DOHH2 (cell line): ENCODE measurements at regions not wholly inside any gene's neighbourhood (a gene's known extent, or its start where the extent isn't known, plus 50 kb on each side); places are given as distances from the start of the nearest gene placed in this dataset.

Source experiments
- H3F3A ChIP-seq: fragments of 200-600 bp; sonication (generic), shearing (Covaris generic); 2 replicates; pipeline ENCODE4 v1.6.0; 2016; ENCODE audit warnings: antibody characterized with exemption, mild to moderate bottlenecking; ENCODE audit not compliant: control insufficient read depth, insufficient read depth
- H3K27ac ChIP-seq: fragments of 200-600 bp; sonication (generic); 2 replicates; pipeline ENCODE4 v1.5.1; 2014; ENCODE audit warnings: low read depth, mild to moderate bottlenecking, low read length, moderate library complexity
- H3K27me3 ChIP-seq: fragments of 200-600 bp; sonication (generic); 2 replicates; pipeline ENCODE4 v1.6.1; 2014; ENCODE audit warnings: mild to moderate bottlenecking, low read length, mixed read lengths; ENCODE audit not compliant: control insufficient read depth
- H3K36me3 ChIP-seq: fragments of 200-600 bp; sonication (generic); 2 replicates; pipeline ENCODE4 v1.6.1; 2014; ENCODE audit warnings: mild to moderate bottlenecking, low read length, moderate library complexity, mixed read lengths; ENCODE audit not compliant: control insufficient read depth
- H3K4me1 ChIP-seq: fragments of 200-600 bp; sonication (generic); 2 replicates; pipeline ENCODE4 v1.6.1; 2014; ENCODE audit warnings: mild to moderate bottlenecking, low read length, mixed read lengths; ENCODE audit not compliant: control insufficient read depth
- H3K4me2 ChIP-seq: fragments of 200-600 bp; sonication (generic); 2 replicates; pipeline ENCODE4 v1.6.0; 2014; ENCODE audit warnings: mild to moderate bottlenecking, low read length, moderate library complexity
- H3K4me3 ChIP-seq: fragments of 200-600 bp; sonication (generic); 2 replicates; pipeline ENCODE4 v1.5.1; 2014; ENCODE audit warnings: mild to moderate bottlenecking, low read length, mixed read lengths
- H3K79me2 ChIP-seq: fragments of 200-600 bp; sonication (generic); 2 replicates; pipeline ENCODE4 v1.6.1; 2014; ENCODE audit warnings: mild to moderate bottlenecking, low read length, mixed read lengths; ENCODE audit not compliant: control insufficient read depth
- H3K9me2 ChIP-seq: fragments of 200-600 bp; sonication (generic); replicated peaks from 2 replicates; pipeline ENCODE4 v1.6.1; 2014; ENCODE audit warnings: mild to moderate bottlenecking, low read length, mixed read lengths; ENCODE audit not compliant: control insufficient read depth
- H3K9me3 ChIP-seq: fragments of 200-600 bp; sonication (generic); 2 replicates; pipeline ENCODE4 v1.6.1; 2014; ENCODE audit warnings: antibody characterized with exemption, low read length, mixed read lengths; ENCODE audit not compliant: control insufficient read depth, insufficient read depth
- H4K20me1 ChIP-seq: fragments of 200-600 bp; sonication (generic); 2 replicates; pipeline ENCODE4 v1.6.0; 2014; ENCODE audit warnings: low read depth, mild to moderate bottlenecking, antibody characterized with exemption, low read length, moderate library complexity; ENCODE audit not compliant: control insufficient read depth, insufficient read depth
- CTCF ChIP-seq: fragments of 200-600 bp; sonication (generic); IDR thresholded peaks from one replicate; pipeline ENCODE4 v1.5.1; 2014; ENCODE audit warnings: antibody characterized with exemption, mild to moderate bottlenecking, low read depth, low read length; ENCODE audit not compliant: poor library complexity, severe bottlenecking
- EZH2phosphoT487 ChIP-seq: fragments of 200-600 bp; sonication (generic); IDR thresholded peaks from 2 replicates; pipeline ENCODE4 v1.6.1; 2017; ENCODE audit warnings: borderline replicate concordance, mild to moderate bottlenecking, antibody characterized with exemption, low read length, moderate library complexity, mixed read lengths

DNA sequence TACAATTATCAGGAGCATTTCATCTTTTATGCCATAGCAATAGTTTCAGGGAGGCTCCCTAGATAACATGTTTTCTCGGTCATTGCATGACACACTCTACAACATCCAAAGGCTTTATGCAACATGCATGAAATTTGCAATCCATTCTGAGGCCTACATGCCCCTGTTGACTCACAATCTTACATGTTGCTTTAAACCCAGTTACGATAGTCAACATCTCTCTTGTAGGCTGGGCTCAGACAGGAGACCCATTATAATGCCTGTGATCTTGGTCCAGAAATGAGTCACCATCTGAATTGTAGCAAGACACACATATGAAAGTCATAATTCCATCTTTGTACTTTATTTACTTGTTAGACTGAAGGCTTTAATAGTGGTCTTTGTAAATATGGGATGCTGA, 1050.3 kb upstream of the AMELY start:
- Histone ChIP-seq H3K4me3 (no peak overlapping the region), H3F3A (no peaks in the 10 kb centered on the region), H3K4me1 (no peaks in the 10 kb centered on the region), H3K27ac (no peak overlapping the region), H3K27me3 (no peaks in the 10 kb centered on the region), H4K20me1 (no peaks in the 10 kb centered on the region), H3K4me2 (no peak overlapping the region), H3K9me3 (no peaks in the 10 kb centered on the region), H3K36me3 (no peaks in the 10 kb centered on the region), H3K9me2 (no peaks in the 10 kb centered on the region), H3K79me2 (no peaks in the 10 kb centered on the region)
- TF ChIP-seq EZH2phosphoT487 (no peak), CTCF (no peak)

GRCh38 chrY:7957773-7958172, 1046.2 kb upstream of the AMELY start:
- H3K4me1 ChIP-seq, result no peaks in the 10 kb centered on the region
- no peaks in the 10 kb centered on the region for H3K27me3 ChIP-seq
- H4K20me1 ChIP-seq, result no peaks in the 10 kb centered on the region
- H3K9me2 ChIP-seq, result no peaks in the 10 kb centered on the region
- H3F3A ChIP-seq, result no peaks in the 10 kb centered on the region
- H3K4me3 ChIP-seq, result no peak overlapping the region
- H3K9me3 ChIP-seq, result no peaks in the 10 kb centered on the region
- no peak overlapping the region for H3K4me2 ChIP-seq
- no peaks in the 10 kb centered on the region for H3K36me3 ChIP-seq
- TF ChIP-seq EZH2phosphoT487 (no peak), CTCF (no peak)
- no peak overlapping the region for H3K27ac ChIP-seq
- H3K79me2 ChIP-seq, result no peaks in the 10 kb centered on the region

DNA sequence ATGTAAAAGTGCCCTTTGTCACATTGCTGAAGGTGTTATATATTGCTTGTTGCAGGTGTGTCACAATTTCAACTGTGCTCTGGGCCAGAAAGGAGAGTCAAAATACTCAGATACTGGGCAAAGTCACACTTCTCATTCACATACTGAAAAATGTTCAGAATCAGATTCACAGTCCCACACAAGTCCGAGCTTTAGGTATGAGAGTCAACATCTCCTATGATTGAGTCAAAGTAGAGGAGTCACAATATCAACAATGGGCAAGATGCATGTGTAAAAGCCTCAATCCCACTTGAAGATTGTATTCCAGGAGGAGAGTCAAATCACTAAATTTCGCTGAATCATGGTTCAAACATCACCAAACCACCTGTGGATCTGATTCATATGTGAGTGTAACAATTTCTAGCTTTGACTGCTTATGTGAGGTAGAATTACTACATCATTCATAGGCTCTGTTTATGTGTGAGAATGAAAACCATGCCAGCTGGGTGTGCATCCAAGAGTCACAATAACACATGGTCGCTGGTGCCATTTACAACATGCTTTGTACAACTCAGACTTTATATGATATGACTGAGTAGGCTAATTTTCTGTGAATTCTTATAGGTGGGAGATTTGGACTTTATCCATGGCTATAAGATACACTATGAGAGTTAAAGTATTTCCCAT, 1039.8 kb upstream of the AMELY start:
- no peaks in the 10 kb centered on the region for H3K9me3 ChIP-seq
- no peaks in the 10 kb centered on the region for H3K79me2 ChIP-seq
- H3K4me2 ChIP-seq, result no peak overlapping the region
- H3K4me1 ChIP-seq, result no peaks in the 10 kb centered on the region
- H3K9me2 ChIP-seq, result no peaks in the 10 kb centered on the region
- no peak overlapping the region for H3K27ac ChIP-seq
- H3K27me3 ChIP-seq, result no peaks in the 10 kb centered on the region
- H3F3A ChIP-seq, result no peaks in the 10 kb centered on the region
- TF ChIP-seq CTCF (no peak), EZH2phosphoT487 (no peak)
- H4K20me1 ChIP-seq, result no peaks in the 10 kb centered on the region
- H3K4me3 ChIP-seq, result no peak overlapping the region
- no peaks in the 10 kb centered on the region for H3K36me3 ChIP-seq

DNA sequence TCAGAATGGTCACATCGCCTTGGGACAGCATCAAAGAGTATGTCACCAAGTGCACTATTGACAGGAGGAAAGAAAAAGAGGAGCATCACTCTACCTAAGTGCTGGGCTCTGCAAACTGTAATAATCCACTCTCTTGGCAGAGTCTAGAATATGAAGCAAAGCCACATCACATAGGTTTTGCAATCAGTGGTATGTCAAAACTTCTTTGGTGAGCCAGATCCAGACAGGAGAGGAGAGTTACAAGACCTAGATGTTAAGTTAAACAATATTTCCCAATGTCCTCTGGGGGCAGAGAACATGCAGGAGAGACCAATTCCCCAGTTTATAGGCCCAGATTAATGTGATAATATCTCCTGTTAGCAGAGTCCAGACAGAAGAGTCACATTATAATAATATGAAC, 1032.6 kb upstream of the AMELY start:
- TF ChIP-seq CTCF, result no peak
- TF ChIP-seq EZH2phosphoT487, result no peak
- no peak overlapping the region for H3K4me3 ChIP-seq
- no peaks in the 10 kb centered on the region for H3K9me3 ChIP-seq
- no peak overlapping the region for H3K4me2 ChIP-seq
- no peak overlapping the region for H3K27ac ChIP-seq
- H3K9me2 ChIP-seq, result no peaks in the 10 kb centered on the region
- H4K20me1 ChIP-seq, result no peaks in the 10 kb centered on the region
- H3K27me3 ChIP-seq, result no peaks in the 10 kb centered on the region
- no peaks in the 10 kb centered on the region for H3K36me3 ChIP-seq
- no peaks in the 10 kb centered on the region for H3F3A ChIP-seq
- H3K4me1 ChIP-seq, result no peaks in the 10 kb centered on the region
- H3K79me2 ChIP-seq, result no peaks in the 10 kb centered on the region
